BE2C (cell line): ENCODE measurements at regions not wholly inside any gene's neighbourhood (a gene's known extent, or its start where the extent isn't known, plus 50 kb on each side); places are given as distances from the start of the nearest gene placed in this dataset.

Experiments
- DNase-seq: peaks from one replicate; pipeline ENCODE4 v3.0.0-alpha.2; 2020
- H3K27me3 ChIP-seq: fragments of 250-450 bp; sonication (Bioruptor Pico); 2 replicates; pipeline ENCODE4 v1.5.1; 2020; ENCODE audit warnings: mild to moderate bottlenecking
- H3K36me3 ChIP-seq: fragments of 250-450 bp; sonication (Bioruptor Pico); 2 replicates; pipeline ENCODE4 v1.5.1; 2020; ENCODE audit warnings: mild to moderate bottlenecking
- H3K4me1 ChIP-seq: fragments of 250-450 bp; sonication (Bioruptor Pico); 2 replicates; pipeline ENCODE4 v1.5.1; 2020
- H3K4me3 ChIP-seq: 2 replicates; pipeline ENCODE4 v1.5.1; 2011; ENCODE audit warnings: low read depth, low read length
- H3K9me3 ChIP-seq: fragments of 250-450 bp; sonication (Bioruptor Pico); 2 replicates; pipeline ENCODE4 v1.5.1; 2020
- CTCF ChIP-seq: IDR thresholded peaks from 2 replicates; pipeline ENCODE4 v1.5.1; 2012; ENCODE audit warnings: mild to moderate bottlenecking, low read depth, low read length

GRCh38 chr4:157739242-157739641, 433.6 kb downstream of the GASK1B start:
- no peak overlapping the region for H3K4me3 ChIP-seq
- no peak for TF ChIP-seq CTCF

GRCh38 chr4:157728215-157728614, 444.6 kb downstream of the GASK1B start:
- Histone ChIP-seq H3K9me3 (no peaks in the 10 kb centered on the region), H3K4me1 (no peaks in the 10 kb centered on the region), H3K36me3 (no peaks in the 10 kb centered on the region), H3K4me3 (no peak overlapping the region), H3K27me3 (no peaks in the 10 kb centered on the region)
- TF ChIP-seq CTCF = no peak
- DNase-seq = no peak

More at GRCh38 chr4:157739242-157739641, 433.6 kb downstream of the GASK1B start:
- Histone ChIP-seq H3K27me3 (no peaks in the 10 kb centered on the region), H3K4me1 (no peaks in the 10 kb centered on the region), H3K9me3 (no peaks in the 10 kb centered on the region), H3K36me3 (no peaks in the 10 kb centered on the region)
- no peak for DNase-seq

GRCh38 chr4:157727163-157727562, 445.7 kb downstream of the GASK1B start:
- no peaks in the 10 kb centered on the region for H3K4me1 ChIP-seq
- no peaks in the 10 kb centered on the region for H3K36me3 ChIP-seq
- TF ChIP-seq CTCF = no peak
- no peaks in the 10 kb centered on the region for H3K9me3 ChIP-seq
- H3K27me3 ChIP-seq = no peaks in the 10 kb centered on the region
- DNase-seq = no peak
- no peak overlapping the region for H3K4me3 ChIP-seq

- H3K9me3 ChIP-seq = no peaks in the 10 kb centered on the region
- H3K27me3 ChIP-seq = no peaks in the 10 kb centered on the region
- no peak for TF ChIP-seq CTCF
- no peaks in the 10 kb centered on the region for H3K4me1 ChIP-seq
- DNase-seq = no peak
- no peaks in the 10 kb centered on the region for H3K36me3 ChIP-seq
- no peak overlapping the region for H3K4me3 ChIP-seq
Observed at GRCh38 chr4:157722146-157722545, 450.7 kb downstream of the GASK1B start.

- TF ChIP-seq CTCF = no peak
- Histone ChIP-seq H3K9me3 (no peaks in the 10 kb centered on the region), H3K27me3 (no peaks in the 10 kb centered on the region), H3K4me1 (peaks cover 3% of the 10 kb centered on the region; the same call in 1 of the 2 replicates), H3K4me3 (no peak overlapping the region), H3K36me3 (no peaks in the 10 kb centered on the region)
- DNase-seq = peak; percentile 21
Observed at GRCh38 chr4:157713342-157713741, 459.5 kb downstream of the GASK1B start.

- H3K4me3 ChIP-seq = no peak overlapping the region
- no peak for TF ChIP-seq CTCF
- no peaks in the 10 kb centered on the region for H3K36me3 ChIP-seq
- H3K27me3 ChIP-seq = no peaks in the 10 kb centered on the region
- 0 out of 2 replicates have a peak, but pooled peaks cover 3% of the 10 kb centered on the region for H3K4me1 ChIP-seq
- H3K9me3 ChIP-seq = no peaks in the 10 kb centered on the region
- DNase-seq = no peak
Observed at GRCh38 chr4:157706155-157706554, 466.7 kb downstream of the GASK1B start.
